Omental fat pad (tissue), 3 donors: ENCODE measurements at regions not wholly inside any gene's neighbourhood (a gene's known extent, or its start where the extent isn't known, plus 50 kb on each side); places are given as distances from the start of the nearest gene placed in this dataset.

Source experiments
- ATAC-seq: fragments of 150-250 bp; one replicate; pipeline ENCODE4 v1.9.1; 2016; ENCODE audit warnings: mild to moderate bottlenecking, moderate library complexity; ENCODE audit not compliant: low FRiP score
- DNase-seq: peaks from one replicate; pipeline ENCODE4 v3.0.0-alpha.2; 2019; ENCODE audit warnings: low spot score
- TF ChIP-seq, protein P1 (sequence below), 3 donors: fragments of 450-650 bp; IDR thresholded peaks; one replicate each; pipeline ENCODE4 v1.5.1; 2016 to 2017; ENCODE audit warnings: antibody characterized with exemption in 3 of 3, mild to moderate bottlenecking in 3 of 3, moderate library complexity in 2 of 3

DNA sequence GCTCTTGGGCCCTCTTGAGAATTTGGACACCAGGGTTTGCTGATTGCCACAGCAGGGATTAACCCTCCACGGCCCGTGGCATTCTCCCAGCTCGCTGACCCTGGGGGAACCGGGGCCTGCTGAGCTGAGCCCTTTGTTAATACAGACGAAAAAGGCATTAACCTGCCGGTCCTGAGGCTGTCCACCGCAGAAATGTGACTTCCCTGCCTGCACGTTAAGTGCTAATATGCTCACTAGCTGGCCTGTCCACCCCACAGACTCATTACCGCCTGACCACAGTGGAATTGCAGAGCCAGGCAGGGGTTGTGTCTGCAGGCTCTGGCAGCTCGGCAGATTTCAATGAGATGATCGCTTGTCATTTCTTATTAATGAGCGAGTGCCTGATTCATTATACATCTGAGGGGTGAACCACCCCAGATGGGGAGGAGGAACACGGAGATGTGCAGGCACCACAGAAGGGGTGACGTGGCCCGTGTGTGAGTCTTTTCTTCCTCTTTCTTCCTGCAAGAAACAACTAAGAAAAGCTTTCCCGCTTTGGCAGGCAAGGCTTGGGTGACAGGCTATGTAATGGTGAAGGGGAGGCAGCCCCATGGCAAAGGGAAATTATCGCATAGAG lies 126.0 kb downstream of the GLI2 start:
- DNase-seq = no peak
- TF ChIP-seq, protein P1, sequence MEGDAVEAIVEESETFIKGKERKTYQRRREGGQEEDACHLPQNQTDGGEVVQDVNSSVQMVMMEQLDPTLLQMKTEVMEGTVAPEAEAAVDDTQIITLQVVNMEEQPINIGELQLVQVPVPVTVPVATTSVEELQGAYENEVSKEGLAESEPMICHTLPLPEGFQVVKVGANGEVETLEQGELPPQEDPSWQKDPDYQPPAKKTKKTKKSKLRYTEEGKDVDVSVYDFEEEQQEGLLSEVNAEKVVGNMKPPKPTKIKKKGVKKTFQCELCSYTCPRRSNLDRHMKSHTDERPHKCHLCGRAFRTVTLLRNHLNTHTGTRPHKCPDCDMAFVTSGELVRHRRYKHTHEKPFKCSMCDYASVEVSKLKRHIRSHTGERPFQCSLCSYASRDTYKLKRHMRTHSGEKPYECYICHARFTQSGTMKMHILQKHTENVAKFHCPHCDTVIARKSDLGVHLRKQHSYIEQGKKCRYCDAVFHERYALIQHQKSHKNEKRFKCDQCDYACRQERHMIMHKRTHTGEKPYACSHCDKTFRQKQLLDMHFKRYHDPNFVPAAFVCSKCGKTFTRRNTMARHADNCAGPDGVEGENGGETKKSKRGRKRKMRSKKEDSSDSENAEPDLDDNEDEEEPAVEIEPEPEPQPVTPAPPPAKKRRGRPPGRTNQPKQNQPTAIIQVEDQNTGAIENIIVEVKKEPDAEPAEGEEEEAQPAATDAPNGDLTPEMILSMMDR (IDR thresholded peaks at IDR 0.05) = no peak
- no peak for ATAC-seq

DNA sequence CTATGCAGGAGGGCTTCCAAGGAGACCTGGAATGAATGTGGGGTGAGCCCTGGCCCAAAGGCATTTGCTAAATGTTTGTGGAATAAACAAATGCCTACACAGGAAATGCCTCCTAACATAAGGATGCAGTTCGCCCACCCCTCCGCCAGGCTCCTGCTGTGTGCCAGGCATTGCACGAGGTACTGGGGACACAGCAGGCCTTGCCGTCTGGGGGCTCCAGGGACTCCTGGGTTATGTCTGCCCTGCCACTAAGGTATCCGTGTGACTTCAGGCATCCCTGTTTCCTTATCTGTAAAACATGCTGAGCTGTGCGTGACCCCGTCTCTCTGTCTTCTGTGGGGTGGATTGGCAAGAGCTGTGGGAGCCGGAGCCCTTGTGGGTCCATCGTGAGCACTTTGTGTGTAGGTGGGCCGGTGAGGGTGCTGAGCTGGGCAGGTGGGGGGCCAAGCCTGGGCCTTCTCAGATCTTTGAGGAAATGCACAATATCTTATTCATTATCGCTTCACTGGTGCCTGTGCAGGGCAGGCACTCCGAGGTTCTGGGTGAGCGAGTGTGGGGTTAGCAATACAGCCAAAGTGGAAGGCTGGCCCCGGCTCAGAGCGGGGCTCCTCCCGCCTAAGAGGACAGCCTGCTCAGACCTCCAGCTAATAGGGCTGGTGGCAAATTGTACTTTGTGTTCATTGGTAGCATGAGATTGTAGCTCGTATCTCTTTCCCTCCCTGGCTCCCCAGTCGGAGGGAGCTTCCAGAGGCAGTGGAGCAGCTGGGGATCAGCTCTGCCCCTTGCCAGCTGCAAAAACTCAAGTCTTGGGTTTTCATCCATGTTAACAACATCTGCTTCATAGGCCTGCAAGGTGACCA lies 126.8 kb downstream of the GLI2 start:
- DNase-seq (no peak), ATAC-seq (no peak)
- TF ChIP-seq, protein P1 (IDR thresholded peaks at IDR 0.05) = no peak

DNA sequence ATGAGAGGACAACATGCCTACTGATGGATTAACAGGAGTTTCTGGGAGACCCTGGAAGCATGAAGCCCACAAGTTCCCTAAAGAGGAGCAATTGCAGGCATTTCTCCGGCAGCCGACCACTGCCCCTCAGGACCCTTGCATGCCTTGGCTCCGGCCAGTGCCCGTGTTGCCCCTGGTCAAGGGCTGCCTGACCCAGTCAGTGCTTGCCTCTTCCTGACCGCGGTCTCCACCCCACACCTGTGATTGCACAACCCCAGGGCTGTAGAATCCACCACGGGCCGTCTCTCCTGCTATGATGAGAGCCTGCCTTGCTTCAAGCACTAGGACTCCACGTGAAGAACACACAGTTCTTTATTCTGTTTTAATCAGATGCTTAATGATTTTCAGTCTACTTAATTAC lies 127.5 kb downstream of the GLI2 start:
- TF ChIP-seq, protein P1 (IDR thresholded peaks at IDR 0.05) = no peak
- DNase-seq (no peak), ATAC-seq (no peak)

DNA sequence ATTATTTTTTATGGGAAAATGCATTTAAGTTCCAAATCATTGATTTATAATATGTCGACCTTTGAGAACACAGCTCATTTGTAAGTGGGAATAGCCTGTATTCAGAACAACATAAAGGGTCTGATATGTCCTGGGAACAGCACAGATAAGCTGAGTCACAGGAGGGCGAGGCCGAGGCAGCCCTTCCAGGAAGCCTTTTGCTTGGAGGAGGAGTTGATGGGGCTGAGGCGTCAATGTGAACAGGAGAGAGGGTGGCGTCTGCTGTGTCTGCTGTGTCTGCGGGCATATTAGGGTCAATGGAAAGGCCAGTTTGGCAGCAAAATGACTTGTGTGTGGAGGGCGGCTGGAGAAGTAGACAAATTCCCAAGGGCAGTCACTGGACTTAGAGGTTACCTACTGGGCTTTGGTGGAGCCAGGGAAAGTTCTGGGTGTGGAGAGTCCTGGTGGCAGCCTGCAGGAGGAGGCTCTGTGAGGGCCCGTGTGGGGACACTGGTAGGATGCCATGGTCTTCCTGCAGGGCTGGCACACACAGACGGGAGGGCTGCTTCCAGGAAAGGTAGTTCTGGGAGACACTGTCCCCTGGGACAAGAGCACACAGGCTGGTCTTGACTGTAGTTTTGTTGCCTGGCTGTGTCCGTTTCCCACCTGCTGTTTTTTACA lies 128.1 kb downstream of the GLI2 start:
- peak; percentile 84 for ATAC-seq
- DNase-seq = no peak
- TF ChIP-seq, protein P1 (IDR thresholded peaks at IDR 0.05) = no peak

DNA sequence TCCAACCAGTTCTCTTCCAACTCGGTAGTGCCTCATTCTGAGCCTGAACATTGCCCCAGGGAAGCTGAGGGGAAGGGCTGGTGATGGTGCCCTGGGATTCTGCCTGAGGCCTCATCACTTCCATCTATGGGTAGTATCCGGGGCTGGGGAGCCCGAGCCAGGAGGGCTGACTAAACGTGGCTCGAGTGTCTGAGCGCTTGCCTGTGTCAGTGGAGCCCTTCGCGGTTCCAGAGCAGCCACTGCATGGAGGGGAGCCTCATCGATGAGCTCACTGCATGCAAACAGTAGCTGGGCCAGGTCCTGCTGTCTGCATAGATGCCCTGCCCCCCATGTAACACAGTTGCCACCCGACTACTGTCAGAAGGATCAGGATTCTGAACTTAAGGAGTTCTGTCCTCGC lies 129.3 kb downstream of the GLI2 start:
- no peak for DNase-seq
- ATAC-seq = no peak

DNA sequence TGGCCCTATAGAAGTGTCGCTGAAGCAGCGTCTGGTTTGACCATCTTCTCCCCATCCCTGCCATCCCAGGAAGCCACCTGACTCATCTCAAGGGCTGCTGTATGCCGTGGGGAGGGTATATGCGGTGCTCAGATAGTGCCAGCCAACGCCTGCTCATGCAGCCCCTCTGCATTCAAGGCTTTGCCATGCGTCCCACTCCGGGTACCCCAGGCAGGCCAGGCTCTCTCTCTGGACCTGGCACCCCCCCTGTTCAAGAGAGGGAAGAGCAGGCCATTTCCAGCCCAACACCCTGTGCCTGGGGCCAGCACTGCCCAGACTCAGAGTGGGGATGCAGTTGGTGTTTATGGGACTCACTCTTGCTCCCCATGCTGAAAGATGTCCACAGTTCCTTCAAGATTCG lies 130.0 kb downstream of the GLI2 start:
- TF ChIP-seq, protein P1 (IDR thresholded peaks at IDR 0.05) = no peak
- DNase-seq = no peak

More for the DNA sequence above, 129.3 kb downstream of the GLI2 start:
- TF ChIP-seq, protein P1 (IDR thresholded peaks at IDR 0.05) = no peak

More for the DNA sequence above, 130.0 kb downstream of the GLI2 start:
- no peak for ATAC-seq
